Bone marrow (tissue), 2 donors: ENCODE measurements at regions not wholly inside any gene's neighbourhood (a gene's known extent, or its start where the extent isn't known, plus 50 kb on each side); places are given as distances from the start of the nearest gene placed in this dataset.
A peak's percentile ranks its signal among the peaks of the same experiment; 100 is the strongest.

Experiments
- DNase-seq, 2 donors: peaks; one replicate each; lab custom pipeline; 2025; lab: John Stamatoyannopoulos, UW

DNA sequence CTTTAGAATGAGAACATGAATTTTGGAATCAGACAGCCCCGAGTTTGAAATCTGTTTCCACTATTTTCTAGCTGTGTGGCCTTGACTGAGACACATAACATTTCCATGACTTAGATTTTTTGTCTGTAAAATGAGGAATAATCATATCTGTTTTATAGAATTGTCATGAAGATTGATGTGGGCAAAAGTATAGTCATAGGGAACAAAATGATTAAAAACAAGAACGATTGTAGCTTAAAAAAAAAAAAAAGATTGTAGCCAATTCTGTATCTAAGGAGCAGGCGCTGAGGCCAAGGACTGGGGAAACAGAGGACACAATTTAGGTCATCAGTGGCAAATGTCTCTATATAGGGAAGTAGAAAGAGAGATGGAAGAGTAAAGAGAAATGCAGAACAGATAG, 201.6 kb upstream of the C1QTNF7 start:
- no peak for DNase-seq

DNA sequence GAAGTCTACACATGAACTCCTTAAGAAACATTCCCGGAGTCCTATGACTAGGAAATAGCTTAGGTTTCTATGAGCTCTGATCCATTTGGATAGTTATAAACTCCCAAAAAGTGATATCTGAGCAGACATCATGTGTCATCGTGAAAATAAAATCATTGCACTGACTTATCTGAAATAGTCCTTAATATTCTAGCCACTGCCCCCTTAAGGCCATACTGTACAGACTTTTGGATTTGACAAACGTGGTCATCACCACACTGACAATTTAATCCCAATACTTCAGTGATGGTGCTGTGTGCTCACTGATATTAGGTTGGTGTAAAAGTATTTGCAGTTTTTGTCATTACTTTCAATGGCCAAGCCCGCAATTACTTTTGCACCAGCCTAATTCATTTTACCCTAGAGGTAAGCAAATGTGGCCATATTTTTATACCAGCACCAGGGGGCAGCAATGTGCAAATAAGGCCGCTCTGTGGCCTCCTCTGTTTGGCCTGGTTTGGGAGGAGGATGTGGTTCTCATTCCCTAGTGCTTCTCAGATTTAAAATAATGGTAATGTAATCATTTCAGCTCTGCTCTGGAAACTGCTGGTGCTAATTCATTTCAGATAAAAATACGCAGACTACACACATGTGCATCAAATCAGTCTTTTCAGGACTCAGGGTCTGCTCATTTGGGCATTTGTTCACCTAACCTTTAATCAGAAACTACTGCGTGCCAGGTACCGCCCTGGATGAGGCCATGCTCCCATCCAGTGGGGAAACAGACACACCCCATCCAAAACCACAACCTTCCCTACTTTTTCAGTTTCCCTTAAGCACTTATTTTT, 196.4 kb upstream of the C1QTNF7 start:
- peak; percentile 16 to 46 for DNase-seq

DNA sequence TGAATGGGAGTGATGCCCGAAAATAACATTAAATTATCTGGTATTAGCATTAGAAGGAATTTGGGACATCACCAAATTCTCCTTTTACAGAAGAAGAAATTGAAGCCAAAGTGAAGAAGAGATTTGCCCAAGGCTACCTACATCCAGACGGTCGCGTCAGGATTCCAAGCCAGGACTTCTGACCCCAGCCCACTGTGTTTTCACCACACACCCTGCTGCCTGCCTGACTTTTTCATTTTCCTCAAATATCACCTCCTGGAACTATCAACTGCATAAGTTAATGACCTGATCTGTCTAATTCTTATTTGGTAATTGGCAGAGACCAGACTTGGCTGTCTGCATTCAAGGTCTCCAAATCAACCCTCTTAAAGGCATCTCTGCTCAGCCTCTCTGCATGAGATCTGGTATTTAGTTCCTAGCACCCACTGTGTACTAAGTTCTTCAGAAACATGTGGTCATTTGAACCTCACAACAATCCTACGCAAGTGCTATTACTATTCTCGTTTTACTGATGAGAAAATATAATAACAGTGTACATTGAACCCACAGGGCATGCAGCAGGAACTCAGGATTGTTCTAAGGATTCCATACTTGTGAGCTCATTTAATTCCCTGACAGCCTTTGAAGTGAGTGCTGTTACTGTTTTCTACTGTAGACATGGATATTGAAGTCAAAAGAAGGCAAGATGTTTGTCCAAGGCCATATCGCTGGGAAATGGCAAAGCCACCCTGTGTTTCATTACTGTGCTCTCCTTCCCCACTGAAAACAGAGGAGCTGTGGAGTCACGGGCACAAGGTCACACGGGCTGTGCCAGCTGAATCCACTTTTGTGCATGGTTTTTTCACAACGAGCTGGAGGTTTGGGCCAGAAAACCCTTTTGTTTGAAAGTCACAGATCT, 195.2 kb upstream of the C1QTNF7 start:
- no peak for DNase-seq

DNA sequence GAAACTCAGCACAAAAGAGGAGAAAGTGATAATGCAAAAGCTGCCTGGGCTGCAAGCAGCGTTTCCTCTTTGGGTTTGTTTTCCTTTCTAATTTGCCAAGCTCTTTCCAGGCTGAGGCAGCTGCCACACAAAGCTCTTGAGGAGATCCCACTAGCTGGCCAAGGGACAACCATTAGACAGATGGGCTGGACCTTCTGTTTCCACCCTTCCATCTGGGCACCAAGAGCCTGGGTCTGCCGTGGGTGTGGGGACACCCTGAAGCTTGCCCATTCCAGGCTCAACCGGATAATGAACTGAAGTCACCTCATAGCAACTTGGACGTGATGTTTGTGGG, 194.6 kb upstream of the C1QTNF7 start:
- no peak for DNase-seq

DNA sequence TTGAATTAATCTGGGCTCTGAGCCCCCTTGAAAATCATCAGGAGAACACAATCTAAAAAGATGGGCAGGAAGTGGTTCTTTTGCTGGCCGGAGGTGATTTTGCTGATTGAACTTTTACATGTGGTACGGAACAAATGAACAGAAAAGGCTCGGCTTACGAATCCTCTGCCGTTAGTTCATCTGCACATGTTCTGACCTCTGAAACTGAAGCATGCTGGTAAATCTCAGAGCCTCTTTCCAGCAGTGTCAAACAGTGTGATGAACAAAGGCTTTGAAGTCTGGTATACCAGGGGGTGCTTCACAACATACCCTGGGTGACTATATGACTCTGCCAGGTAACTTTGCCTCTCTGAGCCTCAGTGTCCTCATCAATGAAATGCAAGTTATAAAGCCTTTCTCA, 194.2 kb upstream of the C1QTNF7 start:
- DNase-seq = no peak

DNA sequence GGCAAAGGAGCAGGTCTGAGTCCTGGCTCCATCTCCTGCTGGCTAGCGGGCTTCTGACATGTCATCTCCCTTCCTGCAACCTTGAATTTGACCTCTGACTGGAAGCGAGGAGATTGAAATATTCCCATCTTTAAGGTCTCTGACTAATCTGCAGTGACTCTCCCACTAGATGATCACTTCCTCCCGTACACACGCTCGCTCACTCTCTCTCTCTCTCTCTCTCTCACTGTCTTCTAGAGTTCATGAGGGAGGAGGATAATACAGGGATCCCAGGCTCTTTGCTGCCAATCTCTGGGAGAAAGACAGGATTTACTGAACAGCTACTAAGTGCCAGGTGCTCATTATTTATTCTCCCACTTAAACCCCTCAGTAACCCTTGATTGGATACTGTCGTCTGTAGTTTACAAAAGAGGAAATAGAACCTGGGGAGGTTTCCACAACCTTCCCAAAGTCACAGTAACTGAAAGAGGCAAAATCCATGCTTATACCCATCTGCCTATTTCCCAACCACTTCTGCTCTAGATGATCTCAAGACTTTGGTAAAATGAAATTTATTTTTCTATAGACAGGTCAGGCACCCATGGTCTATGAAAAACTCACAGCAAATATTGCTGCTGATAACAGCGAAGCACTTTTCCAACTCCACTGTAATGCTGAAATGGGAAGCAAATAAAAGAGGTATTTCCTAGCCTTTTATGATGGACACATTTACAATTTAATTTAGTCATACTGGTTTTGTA, 193.5 kb upstream of the C1QTNF7 start:
- no peak for DNase-seq

DNA sequence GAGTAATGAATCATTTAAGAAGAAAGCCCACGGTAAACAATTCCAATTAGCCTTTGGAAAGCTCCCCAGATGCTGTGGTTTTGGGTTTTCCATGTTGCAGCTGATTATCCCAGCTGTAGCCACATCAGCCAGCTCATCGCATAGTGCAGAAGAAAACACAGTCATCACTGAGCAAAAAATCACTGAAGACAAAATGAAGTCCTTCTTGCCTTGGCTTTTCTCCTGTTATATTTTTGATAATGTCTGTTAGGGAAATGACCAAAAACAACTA, 193.0 kb upstream of the C1QTNF7 start:
- DNase-seq = no peak

DNA sequence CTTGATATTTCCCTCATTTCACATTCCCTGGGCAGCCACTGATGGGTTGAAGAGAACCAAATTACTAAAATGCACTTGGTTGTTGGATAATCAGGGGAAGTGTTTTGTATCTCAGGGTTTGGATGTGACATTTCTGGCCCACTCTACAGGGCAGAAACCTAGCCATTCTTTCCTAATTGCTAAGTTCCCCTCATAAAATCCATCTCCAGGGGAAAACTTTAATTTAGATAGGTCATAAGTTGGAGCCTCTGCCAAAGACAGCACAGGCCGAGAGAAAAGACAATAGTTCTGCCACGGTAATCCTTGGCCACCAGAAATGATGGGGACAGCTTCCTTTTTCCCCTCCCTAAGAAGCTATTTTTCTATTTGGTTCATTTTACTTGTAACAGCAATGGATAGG, 192.7 kb upstream of the C1QTNF7 start:
- no peak for DNase-seq

DNA sequence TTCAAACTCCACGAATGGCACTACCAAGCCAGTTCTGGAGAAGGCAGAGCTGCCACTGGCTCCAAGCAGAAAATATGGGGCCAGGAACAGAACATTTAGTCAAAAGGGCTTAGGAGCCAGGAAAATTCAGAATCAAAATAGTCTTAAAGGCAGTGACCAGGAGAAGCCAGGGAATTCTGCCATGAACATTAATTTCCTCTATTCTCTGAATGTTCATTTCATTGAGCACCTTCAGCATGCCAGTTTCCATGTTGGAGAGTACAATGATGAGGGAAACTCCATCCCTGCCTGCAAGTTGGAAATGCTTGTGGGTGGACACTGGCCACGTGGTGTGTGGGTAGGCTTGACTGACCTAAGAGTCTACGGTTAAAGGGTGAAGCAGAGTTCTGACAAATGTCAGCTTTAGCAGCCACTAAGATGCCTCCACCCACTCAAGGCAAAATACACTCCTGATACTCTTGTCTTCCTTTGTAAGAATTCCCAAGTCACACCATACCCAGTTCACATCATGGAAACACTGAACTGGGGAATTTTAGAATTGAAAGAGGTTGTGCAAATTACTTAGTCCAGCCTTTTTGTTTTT, 190.1 kb upstream of the C1QTNF7 start:
- no peak for DNase-seq

DNA sequence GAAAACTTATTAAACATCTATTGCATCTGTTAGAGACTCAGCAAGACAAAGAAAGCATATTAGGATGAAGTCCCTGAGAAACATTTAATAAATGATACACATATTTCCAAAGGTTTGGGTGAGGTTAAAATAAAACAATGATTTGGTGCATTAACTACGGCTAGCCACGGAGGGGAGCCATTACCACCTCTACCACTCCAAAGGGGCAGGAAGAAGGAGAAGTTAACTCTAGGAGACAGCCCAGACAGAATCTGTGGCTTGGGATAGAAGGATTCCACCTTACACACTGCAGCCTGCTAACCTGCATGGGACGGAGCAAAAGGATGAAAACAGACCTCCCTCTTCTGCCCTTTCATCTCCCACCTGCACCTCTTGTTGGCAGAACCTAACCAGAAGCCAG, 189.1 kb upstream of the C1QTNF7 start:
- DNase-seq = peak; percentile 4 to 47

DNA sequence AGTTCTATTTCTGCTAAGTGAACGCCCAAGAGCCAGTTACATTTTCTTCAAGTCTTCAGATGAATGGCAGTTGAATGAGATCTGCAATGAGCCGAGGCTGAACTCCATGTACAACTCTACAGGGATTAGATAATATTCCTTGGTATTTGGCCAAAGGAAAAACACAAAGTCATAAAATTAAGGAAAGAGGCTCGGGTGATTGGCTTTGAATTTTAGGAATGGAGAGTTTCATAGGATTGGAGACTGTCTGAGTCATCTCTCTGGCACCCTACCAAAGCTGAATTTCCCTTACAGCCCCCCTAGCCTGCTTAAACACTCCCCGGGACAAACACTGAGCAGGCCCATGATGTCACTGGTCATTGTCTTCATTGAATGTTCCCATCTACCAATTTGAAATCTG, 188.0 kb upstream of the C1QTNF7 start:
- DNase-seq = no peak

DNA sequence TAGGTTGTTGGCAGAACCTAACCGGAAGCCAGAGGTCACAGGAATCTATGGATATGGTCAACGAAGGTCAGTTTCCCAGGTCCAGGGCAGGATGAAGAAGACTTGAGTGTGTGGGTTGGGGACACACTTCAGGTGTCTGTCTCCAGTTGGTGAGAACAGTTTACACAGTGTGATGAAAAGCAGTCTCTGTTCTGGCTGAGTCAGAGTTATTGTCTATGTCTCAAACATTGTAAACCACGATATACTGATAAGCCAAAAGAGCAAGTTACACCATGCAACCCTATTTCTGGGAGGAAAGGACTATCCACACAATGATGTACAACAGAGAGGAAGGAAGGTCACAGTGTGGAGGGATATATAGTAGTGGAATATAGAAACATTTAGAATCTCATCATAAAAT, 187.1 kb upstream of the C1QTNF7 start:
- no peak for DNase-seq

DNA sequence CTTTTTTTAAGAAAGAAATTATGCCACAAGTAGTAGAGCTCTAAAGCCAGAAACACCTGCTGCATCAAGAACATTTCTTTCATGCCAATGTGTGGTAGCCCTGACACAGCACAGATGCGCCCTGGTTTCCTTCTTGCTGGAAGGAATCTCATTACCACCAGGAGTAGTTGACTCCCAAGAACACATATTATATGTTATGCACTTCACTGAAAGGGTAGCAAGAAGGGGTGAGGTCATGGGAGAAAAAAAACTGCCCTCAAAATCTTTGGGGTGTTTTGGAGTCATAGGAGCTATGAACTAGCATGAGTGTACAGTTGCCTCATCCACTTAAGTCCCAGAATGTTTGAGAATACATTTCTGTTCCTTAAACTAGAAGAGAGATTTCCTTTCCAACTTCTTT, 185.8 kb upstream of the C1QTNF7 start:
- DNase-seq = no peak

DNA sequence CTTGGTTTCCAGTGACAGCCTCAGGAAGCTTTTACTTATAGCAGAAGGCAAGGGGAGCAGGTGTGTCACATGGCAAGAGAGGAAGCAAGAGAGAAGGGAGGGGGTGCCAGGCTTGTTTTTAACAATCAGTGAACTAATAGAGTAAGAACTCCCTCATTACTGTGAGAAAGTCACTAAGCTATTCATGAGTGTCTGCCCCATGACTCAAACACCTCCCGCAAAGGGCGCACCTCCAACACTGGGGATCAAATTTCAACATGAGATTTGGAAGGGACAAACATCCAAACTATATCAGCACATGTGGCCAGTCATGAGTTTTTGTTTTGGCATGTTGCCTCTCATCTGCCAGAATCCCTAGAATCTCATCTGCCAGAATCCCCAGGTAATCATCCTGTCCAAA, 183.5 kb upstream of the C1QTNF7 start:
- no peak for DNase-seq

DNA sequence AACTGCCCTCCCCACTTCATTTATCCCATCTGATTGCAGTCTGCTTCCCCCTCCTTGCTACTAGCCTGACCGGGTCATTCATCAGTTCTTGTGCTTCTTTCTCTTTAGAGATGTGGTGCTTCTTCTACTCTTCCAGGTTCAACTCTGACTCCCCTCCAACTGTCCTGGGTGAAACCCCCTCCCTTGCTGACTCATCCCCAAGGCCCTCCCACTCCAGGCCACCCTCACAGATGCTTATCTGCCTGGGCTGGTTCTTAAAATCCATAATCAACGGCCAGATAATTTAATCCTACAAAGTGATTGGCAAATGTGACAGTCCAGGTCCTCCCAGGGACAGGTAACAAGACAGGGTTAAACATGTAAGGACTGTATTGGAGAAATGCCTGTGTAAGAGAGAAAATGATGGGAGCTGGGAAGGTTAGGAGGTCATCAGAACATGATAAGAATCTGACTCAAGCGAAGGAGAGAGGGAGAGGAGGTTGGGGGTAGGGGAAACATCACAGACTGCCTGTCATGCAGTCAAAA, 182.8 kb upstream of the C1QTNF7 start:
- no peak for DNase-seq

DNA sequence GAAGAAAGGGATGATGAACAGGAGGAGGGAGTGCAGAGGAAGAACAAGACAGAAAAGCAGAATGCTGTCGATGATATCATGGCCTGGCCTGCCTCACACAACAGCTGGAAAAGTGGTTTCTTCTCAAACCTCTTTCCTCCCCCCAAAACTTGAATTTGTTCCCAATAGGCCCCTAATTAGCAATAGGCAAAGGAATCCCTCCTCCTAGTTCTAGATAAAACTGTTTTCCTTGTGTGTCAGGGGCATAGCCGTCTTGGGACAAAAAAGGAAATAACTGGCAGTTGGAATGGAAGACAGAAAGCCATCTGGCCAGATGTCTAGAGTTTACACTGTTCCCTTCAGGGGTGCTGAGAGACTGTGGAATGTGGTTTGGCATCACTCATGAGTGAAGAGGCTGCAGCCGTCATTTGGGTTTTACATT, 177.8 kb upstream of the C1QTNF7 start:
- no peak for DNase-seq

DNA sequence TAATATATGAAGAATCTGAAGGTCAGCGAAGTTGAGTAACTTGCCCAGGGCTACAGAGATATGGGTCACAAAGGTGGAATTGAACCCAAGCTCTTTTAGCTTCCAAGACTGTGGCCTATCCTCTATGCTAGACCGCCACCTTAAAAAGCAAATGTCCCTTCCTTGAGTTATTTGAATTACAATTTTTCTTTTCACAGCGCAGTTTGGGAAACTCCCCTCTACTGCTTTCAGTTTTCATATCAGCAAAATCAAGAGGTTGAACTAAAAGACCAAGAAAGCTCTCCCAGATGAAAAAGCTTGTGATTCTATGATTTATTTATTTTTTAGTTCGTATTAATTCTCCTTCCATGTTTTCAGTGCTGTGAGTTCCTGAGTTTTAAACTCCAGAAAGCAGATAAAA, 174.5 kb upstream of the C1QTNF7 start:
- DNase-seq = no peak

DNA sequence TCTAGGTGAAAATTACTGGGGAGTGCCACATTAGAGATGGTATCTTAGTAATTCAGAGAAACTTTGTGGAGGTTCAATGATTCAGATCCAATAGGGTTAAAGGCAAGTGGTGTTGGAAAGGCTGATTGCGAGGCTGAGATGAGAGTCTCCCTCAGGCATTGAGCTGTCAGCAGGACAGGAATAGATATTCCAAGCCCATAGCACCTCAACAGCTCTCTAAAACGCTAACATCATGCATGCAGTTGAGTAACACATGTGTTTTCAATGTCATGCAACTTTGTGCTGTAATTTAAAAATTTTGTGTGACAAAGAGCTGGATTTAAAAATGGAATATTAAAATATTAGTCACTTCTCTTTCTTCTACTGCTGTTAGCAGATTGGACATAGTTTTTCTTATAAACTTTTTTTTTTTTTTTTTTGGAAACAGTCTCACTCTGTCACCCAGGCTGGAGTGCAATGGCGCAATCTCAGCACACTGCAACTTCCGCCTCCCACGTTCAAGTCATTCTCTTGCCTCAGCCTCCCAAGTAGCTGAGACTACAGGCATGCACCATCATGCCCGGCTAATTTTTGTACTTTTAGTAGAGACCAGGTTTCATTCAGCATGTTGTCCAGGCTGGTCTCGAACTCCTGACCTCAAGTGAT, 173.5 kb upstream of the C1QTNF7 start:
- DNase-seq = no peak

DNA sequence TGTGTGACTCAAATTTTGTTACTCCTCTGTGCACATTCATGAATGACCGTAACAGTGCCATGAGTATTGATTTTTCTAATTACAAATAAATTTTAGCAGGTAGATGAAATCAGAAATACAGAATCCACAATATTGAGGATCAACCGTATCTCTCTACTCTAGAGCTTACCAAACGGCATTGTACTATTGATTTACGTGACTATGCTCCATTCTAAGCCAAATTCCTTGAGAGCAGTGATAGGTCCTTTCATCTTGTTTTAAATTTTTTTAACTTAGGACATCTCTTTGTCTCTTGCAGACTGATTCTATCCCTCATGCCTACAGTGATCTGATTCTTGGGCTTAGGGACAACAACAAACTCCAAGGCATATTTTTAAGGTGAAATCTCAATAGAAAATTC, 172.3 kb upstream of the C1QTNF7 start:
- DNase-seq = no peak

DNA sequence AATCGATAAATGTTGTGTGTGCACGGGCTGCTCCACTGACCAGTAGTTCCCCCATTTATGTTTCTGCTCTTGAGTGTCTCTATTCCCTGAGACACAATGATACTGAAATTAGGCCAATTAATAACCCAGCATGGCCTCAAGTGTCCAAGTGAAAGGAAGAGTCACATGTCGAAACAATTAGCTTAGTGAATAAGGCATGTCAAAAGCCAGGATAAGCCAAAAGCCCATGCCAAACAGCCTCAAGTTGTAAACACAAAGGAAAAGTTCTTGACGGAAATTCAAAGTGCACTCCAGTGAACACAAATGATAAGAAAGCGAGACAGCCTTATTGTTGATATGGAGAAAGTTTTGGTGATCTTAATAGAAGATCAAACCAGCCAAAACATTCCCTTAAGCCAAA, 167.1 kb upstream of the C1QTNF7 start:
- DNase-seq = no peak

DNA sequence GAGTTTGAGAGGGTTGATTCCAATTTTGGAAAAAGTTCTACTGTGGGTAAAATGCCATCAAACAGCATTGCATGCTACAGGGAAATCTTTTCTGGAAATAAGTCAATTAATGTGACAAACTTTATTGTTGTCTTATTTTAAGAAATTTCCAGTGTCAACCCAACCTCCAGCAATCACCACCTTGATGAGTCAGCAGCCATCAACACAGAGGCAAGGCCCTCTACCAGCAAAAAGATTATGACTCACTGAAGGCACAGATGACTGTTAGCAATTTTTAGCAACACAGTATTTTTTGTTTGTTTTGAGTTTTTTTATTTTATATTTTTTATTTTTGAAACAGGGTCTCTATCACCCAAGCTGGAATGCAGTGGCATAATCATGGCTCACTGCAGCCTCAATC, 165.4 kb upstream of the C1QTNF7 start:
- no peak for DNase-seq

DNA sequence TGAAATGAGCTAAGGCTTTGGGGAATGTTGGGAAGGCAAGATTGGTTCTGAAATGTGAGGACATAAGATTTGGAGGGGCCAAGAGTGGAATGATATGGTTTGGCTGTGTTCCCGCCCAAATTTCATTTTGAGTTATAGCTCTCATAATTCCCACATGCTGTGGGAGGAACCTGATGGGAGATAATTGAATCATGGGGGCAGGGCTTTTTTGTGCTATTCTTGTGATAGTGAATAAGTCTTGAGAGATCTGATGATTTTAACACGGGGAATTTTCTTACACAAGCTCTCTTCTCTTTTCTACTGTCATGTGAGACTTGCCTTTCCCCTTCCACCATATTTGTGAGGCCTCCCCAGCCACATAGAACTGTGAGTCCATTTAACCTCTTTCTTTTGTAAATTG, 157.6 kb upstream of the C1QTNF7 start:
- DNase-seq = no peak
